Heart left ventricle (tissue), 16 donors: ENCODE measurements at regions not wholly inside any gene's neighbourhood (a gene's known extent, or its start where the extent isn't known, plus 50 kb on each side); places are given as distances from the start of the nearest gene placed in this dataset.

Experiments used
- ATAC-seq, 4 donors: fragments of 200-7000 bp; cut with Tn5 transposase; one replicate each; pipeline ENCODE4 v1.9.1; 2020 to 2022; ENCODE audit warnings: moderate library complexity in 4 of 4, mild to moderate bottlenecking in 3 of 4, moderate number of reproducible peaks in 1 of 4
- DNase-seq, 5 donors: peaks; one replicate each; pipeline ENCODE4 v3.0.0-alpha.2; 2020
- H3K27ac ChIP-seq, 12 donors: fragments of 200-600 bp; sonication (generic) in 4 of 12; one replicate each; pipeline versions ENCODE4 v1.5.0 to v1.8.0; 2016 to 2022; ENCODE audit warnings: mild to moderate bottlenecking in 2 of 12
- H3K27me3 ChIP-seq, 9 donors: fragments of 200-600 bp; sonication (generic) in 2 of 9; one replicate each; pipeline versions ENCODE4 v1.5.1 to v1.8.0; 2016 to 2022; ENCODE audit warnings: mild to moderate bottlenecking in 3 of 9
- H3K36me3 ChIP-seq, 9 donors: fragments of 200-600 bp; sonication (generic) in 2 of 9; one replicate each; pipeline versions ENCODE4 v1.5.0 to v1.8.0; 2018 to 2022; ENCODE audit warnings: mild to moderate bottlenecking in 2 of 9
- H3K4me1 ChIP-seq, 12 donors: fragments of 200-600 bp; sonication (generic) in 4 of 12; one replicate each; pipeline versions ENCODE4 v1.5.0 to v1.8.0; 2016 to 2022; ENCODE audit warnings: mild to moderate bottlenecking in 3 of 12
- H3K4me3 ChIP-seq, 12 donors: fragments of 200-600 bp; sonication (generic) in 4 of 12; one replicate each; pipeline versions ENCODE4 v1.5.0 to v1.8.0; 2017 to 2022; ENCODE audit warnings: mild to moderate bottlenecking in 9 of 12, moderate library complexity in 4 of 12
- H3K9me3 ChIP-seq, 12 donors: fragments of 200-600 bp; sonication (generic) in 4 of 12; one replicate each; pipeline versions ENCODE4 v1.5.0 to v1.8.0; 2016 to 2022; ENCODE audit warnings: mild to moderate bottlenecking in 1 of 12
- POLR2A ChIP-seq, 2 donors: fragments of 450-650 bp; IDR thresholded peaks; one replicate each; pipeline ENCODE4 v1.6.1; 2017; ENCODE audit warnings: antibody characterized with exemption in 2 of 2, mild to moderate bottlenecking in 2 of 2, moderate library complexity in 2 of 2
- whole genome bisulfite sequencing, 4 donors: extraction: QIAGEN DNeasy Blood & Tissue Kit in 2 of 4; methylation state at CpG; one replicate each; pipeline versions ENCODE4 v1.1.5 to v1.1.7; 2013 to 2018; 5-methylcytosine and 5-hydroxymethylcytosine counted together
- intact Hi-C, 10 donors: fragments of 100-400 bp; cut with DNase I; formaldehyde crosslinking; loops; one replicate each; pipeline versions ENCODE4 v1.11.1 to v1.14.2; 2022
- TF ChIP-seq, protein P1 (sequence below), 12 donors: fragments of 200-600 bp; sonication (generic) in 4 of 12; IDR thresholded peaks; one replicate each; pipeline versions ENCODE4 v1.5.0 to v1.8.0; 2018 to 2022; ENCODE audit warnings: antibody characterized with exemption in 12 of 12, mild to moderate bottlenecking in 5 of 12
- donor health status: ischemic (EF 13 %, LVEDD 7.1; RV severe dilation, severe dysfunction).
- donor health status: healthy with polysubstance abuse.
- donor health status: DM: no; HTN: yes; CAD: no.
- donor health status: DM: no; HTN: no; CAD: no.
- donor health status: ischemic (EF 25% LVEDD 6.9; RV normal size, moderate dysfunction).
- donor health status: ischemic (EF 25% LVEDD 5.7; RV mildly dilated, moderate dysfunction).
- donor health status: healthy.
- donor health status: DM: yes; HTN: yes; CAD: no.
- donor health status: ischemic (EF 35%, LVEDD 5.7; RV mildly dilated, moderate dysfunction).
- donor health status: nonischemic (EF 11% LVEDD 7.7; RV severe dilation, severe dysfunction).
- donor health status: DM: yes; HTN: yes; CAD: no.
- donor health status: PGD.
- donor health status: ischemic (EF 29% LVEDD 5.4; RV normal size, mild dysfunction).
- donor health status: nonischemic (EF 23%, LVEDD 6.1; RV moderate dilation, normal function).

DNA sequence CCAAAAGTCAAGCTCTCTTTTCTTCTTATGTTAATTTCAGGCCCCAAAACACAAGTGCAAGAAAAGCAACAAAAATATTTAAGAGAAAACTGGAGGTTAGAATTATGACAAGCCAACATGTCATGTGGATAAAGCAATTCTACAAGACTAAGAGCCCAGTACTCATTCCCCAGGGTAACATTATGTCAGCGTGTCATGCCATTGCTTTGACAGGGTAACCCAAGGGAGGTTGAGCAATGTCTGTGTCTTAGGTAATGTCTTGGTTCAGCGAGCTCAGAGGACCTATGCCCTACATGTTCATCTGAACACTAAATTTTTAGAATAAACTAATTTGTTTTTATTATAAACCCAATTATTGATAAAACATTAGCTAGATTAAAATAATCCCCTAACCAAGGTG is 173.2 kb upstream of the ZNF804A start:
- DNase-seq, result no peak
- intact Hi-C loops, result no loop called here
- H3K4me3 ChIP-seq, result no peak overlapping the region
- no peaks in the 10 kb centered on the region for H3K36me3 ChIP-seq
- 78 to 84% (median 81%) methylated on average over 2 of the region's 2 CpGs for WGBS, 4 donors
- H3K9me3 ChIP-seq, result peaks cover 0 to 4% (median 0%) of the 10 kb centered on the region in 12 donors
- H3K27me3 ChIP-seq, result no peaks in the 10 kb centered on the region
- H3K4me1 ChIP-seq, result no peaks in the 10 kb centered on the region
- no peak for ATAC-seq
- H3K27ac ChIP-seq, result no peak overlapping the region
- TF ChIP-seq POLR2A (IDR thresholded peaks at IDR 0.05), result no peak
- TF ChIP-seq, protein P1, sequence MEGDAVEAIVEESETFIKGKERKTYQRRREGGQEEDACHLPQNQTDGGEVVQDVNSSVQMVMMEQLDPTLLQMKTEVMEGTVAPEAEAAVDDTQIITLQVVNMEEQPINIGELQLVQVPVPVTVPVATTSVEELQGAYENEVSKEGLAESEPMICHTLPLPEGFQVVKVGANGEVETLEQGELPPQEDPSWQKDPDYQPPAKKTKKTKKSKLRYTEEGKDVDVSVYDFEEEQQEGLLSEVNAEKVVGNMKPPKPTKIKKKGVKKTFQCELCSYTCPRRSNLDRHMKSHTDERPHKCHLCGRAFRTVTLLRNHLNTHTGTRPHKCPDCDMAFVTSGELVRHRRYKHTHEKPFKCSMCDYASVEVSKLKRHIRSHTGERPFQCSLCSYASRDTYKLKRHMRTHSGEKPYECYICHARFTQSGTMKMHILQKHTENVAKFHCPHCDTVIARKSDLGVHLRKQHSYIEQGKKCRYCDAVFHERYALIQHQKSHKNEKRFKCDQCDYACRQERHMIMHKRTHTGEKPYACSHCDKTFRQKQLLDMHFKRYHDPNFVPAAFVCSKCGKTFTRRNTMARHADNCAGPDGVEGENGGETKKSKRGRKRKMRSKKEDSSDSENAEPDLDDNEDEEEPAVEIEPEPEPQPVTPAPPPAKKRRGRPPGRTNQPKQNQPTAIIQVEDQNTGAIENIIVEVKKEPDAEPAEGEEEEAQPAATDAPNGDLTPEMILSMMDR (IDR thresholded peaks at IDR 0.05), result no peak

DNA sequence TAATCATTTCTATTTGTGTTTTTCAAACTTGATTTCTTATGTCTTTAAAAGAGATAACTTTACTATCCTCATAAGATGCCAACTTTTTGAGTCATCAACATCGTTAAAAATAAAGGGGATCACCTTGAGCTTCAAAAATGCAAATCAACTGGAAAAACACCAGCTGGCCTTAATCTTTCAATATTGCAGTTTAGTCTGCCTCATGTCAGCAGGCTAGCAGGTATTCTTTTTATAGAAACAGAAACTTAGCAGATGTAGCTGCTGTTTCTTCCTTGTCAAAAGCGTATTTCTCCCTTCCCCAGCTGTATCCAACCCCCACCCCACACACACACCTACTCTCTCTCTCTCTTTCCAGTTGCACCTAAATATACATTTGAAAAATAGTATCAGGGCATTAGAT is 154.1 kb upstream of the ZNF804A start:
- DNase-seq (no peak), ATAC-seq (no peak)
- no peaks in the 10 kb centered on the region for H3K36me3 ChIP-seq
- no peaks in the 10 kb centered on the region for H3K4me1 ChIP-seq
- TF ChIP-seq POLR2A (IDR thresholded peaks at IDR 0.05), result no peak
- TF ChIP-seq, protein P1 (IDR thresholded peaks at IDR 0.05), result no peak
- WGBS, 4 donors, result 20 to 29% (median 25%) methylated on average over 2 of the region's 2 CpGs
- H3K27ac ChIP-seq, result no peak overlapping the region
- no peaks in the 10 kb centered on the region for H3K27me3 ChIP-seq
- H3K9me3 ChIP-seq, result no peaks in the 10 kb centered on the region
- H3K4me3 ChIP-seq, result no peak overlapping the region
- intact Hi-C loops, result no loop called here

DNA sequence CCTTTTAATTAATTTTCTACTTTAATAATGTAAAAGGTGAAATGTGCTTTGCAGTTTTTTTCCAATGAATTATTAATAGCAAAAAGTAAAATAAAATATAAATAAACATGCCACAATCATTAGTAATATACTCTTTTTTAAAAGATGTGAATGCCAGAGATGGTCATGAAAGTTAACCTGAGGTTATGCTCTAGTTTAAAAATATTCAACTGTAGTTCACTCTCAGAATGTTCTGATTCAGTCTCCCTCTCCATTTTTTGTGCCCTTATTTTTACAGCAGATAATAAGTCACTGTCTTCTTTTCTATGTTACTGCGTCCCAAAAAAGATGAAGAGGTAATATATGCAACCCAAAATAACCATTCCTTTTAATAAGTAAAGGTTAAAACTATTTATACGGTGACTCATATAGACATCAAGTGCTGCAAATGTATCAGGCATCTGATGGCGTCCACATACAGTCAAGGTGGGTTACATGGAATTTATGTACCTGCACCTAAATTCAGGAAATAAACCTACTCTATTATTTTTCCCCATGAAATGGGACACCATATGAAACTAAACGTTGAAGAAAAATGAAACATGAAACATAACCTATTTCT is 153.6 kb upstream of the ZNF804A start:
- 74 to 79% (median 76%) methylated on average over 4 of the region's 4 CpGs for WGBS, 4 donors
- no peak for TF ChIP-seq POLR2A (IDR thresholded peaks at IDR 0.05)
- TF ChIP-seq, protein P1 (IDR thresholded peaks at IDR 0.05), result no peak
- intact Hi-C loops, result no loop called here

DNA sequence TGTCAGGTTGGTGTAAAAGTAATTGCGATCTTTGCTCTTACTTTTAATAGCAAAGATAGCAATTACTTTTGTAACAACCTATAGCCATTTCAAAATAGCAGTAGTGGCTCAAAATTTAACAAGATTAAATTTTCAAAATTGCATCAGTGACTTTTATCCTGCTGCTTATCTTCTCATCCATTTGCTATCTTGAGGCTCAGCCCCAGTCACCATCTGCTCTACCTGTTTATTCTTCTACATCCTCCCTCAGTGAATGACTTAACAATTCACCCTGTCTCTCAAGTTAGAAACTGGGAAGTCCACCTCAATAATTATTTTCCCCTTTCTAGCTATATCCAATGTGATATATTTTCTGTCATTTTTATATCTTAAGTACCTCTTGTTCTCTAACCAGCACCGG is 148.6 kb upstream of the ZNF804A start:
- WGBS, 4 donors, result 82 to 88% (median 87%) methylated on average over 2 of the region's 2 CpGs
- H3K27ac ChIP-seq, result no peak overlapping the region
- intact Hi-C loops, result no loop called here
- no peak for DNase-seq
- no peaks in the 10 kb centered on the region for H3K36me3 ChIP-seq
- H3K27me3 ChIP-seq, result no peaks in the 10 kb centered on the region
- no peaks in the 10 kb centered on the region for H3K9me3 ChIP-seq
- H3K4me3 ChIP-seq, result no peak overlapping the region
- no peaks in the 10 kb centered on the region for H3K4me1 ChIP-seq
- no peak for TF ChIP-seq POLR2A (IDR thresholded peaks at IDR 0.05)
- TF ChIP-seq, protein P1 (IDR thresholded peaks at IDR 0.05), result no peak
- ATAC-seq, result no peak

More for the DNA sequence above, 153.6 kb upstream of the ZNF804A start:
- H3K36me3 ChIP-seq, result no peaks in the 10 kb centered on the region
- no peaks in the 10 kb centered on the region for H3K4me1 ChIP-seq
- H3K27me3 ChIP-seq, result no peaks in the 10 kb centered on the region
- no peak for DNase-seq
- no peak overlapping the region for H3K4me3 ChIP-seq
- no peak overlapping the region for H3K27ac ChIP-seq
- ATAC-seq, result no peak
- H3K9me3 ChIP-seq, result no peaks in the 10 kb centered on the region
